Fibroblast of lung (primary cell): ENCODE measurements at regions not wholly inside any gene's neighbourhood (a gene's known extent, or its start where the extent isn't known, plus 50 kb on each side); places are given as distances from the start of the nearest gene placed in this dataset.
"Not testable (repeated sequence)": the region's sequence is repeated elsewhere in the genome, so short reads cannot be mapped to it uniquely, and the experiment has no call there.

Source experiments
- CTCF ChIP-seq, 2 donors: IDR thresholded peaks in 1 of 2; conservative IDR thresholded peaks in 1 of 2; 1 replicate in 1 of 2; 2 replicates in 1 of 2; pipeline ENCODE4 v1.5.1; 2011 to 2012; ENCODE audit warnings: low read length in 2 of 2, control low read depth in 1 of 2, inconsistent platforms in 1 of 2, low read depth in 1 of 2, mild to moderate bottlenecking in 1 of 2
- EZH2 ChIP-seq: IDR thresholded peaks from 2 replicates; pipeline ENCODE4 v1.5.1; 2012; ENCODE audit warnings: low read length, control low read depth, mild to moderate bottlenecking; ENCODE audit errors: missing control alignments

DNA sequence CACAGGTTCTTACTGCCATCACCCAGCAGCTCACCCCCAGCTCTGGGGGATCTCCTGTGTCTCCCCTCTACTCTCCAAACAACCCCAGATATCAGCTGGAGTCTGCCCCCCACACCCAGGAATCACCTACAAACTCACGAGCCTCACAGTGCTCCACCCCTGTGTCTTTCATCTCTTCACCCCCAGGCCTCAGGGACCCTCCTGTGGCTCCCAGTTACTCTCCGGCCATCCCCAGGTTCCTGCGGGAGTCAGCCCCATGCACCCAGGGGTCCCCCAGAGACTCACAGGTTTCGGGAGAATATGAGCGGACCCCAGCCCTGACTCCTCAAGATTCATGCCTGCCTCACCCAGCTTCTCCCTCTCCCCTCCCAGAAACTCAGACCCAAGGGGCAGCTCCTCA lies 3709.1 kb upstream of the OR11H1 start:
- not testable (repeated sequence) for TF ChIP-seq EZH2; CTCF (conservative IDR thresholded peaks at IDR 0.05 in 1 of 2, IDR thresholded peaks at IDR 0.05 in 1 of 2; ENCODE audit: low read depth in 1 of 2, low read length in 2 of 2)
